ENCODE measurements at regions not wholly inside any gene's neighbourhood (a gene's known extent, or its start where the extent isn't known, plus 50 kb on each side); places are given as distances from the start of the nearest gene placed in this dataset.

- H3K27ac ChIP-seq (ENCODE audit: extremely low read length, insufficient read depth, low read length) = no peak overlapping the region
- no peak overlapping the region for H2AFZ ChIP-seq (ENCODE audit: low read length)
- 0% methylated on average over 2 of the region's 2 CpGs for WGBS (ENCODE audit: low lambda C conversion rate)
- no peaks in the 10 kb centered on the region for H3K4me1 ChIP-seq (ENCODE audit: insufficient read depth, low read length)
- no peaks in the 10 kb centered on the region for H3K9me3 ChIP-seq (ENCODE audit: low read length)
- DNase-seq (ENCODE audit: low spot score) (no peak), ATAC-seq (no peak), FAIRE-seq (no peak)
- intact Hi-C loops (cut with micrococcal nuclease; ENCODE audit: unreplicated experiment) = no loop called here
- ChIA-PET POLR2A (no interaction called here), CTCF (ENCODE audit: low intra/inter-chr PET ratio, low total read pairs) (no interaction called here)
- H3K4me2 ChIP-seq (ENCODE audit: low read depth, low read length) = no peak overlapping the region
- in situ Hi-C loops (cut with HindIII; ENCODE audit: extremely low pct_ligation_motif_present, low pct_unique_long_range_greater_than_20kb) = no loop called here
- H3K9ac ChIP-seq (ENCODE audit: insufficient read depth, low read depth, low read length) = no peak overlapping the region
- no TSS peak for BruUV-seq (replicated peaks)
- H3K79me2 ChIP-seq (ENCODE audit: insufficient read depth, low read length) = no peaks in the 10 kb centered on the region
- TF ChIP-seq SRSF9 (IDR thresholded peaks at IDR 0.05; ENCODE audit: borderline replicate concordance, insufficient read depth, low read depth, low read length, poor library complexity, severe bottlenecking) (no peak), ZNF784 (CRISPR knock-in tag; IDR thresholded peaks at IDR 0.05; ENCODE audit: borderline replicate concordance) (no peak), ZNF256 (CRISPR knock-in tag; conservative IDR thresholded peaks at IDR 0.05) (no peak), CHD2 (IDR thresholded peaks at IDR 0.05; ENCODE audit: low read depth, low read length) (no peak), SALL1 (CRISPR knock-in tag; IDR thresholded peaks at IDR 0.05) (no peak), HMGXB3 (CRISPR knock-in tag; IDR thresholded peaks at IDR 0.05; ENCODE audit: borderline replicate concordance) (no peak), IRF2 (CRISPR knock-in tag; IDR thresholded peaks at IDR 0.05) (no peak), RXRB (CRISPR knock-in tag; IDR thresholded peaks at IDR 0.05; ENCODE audit: borderline replicate concordance) (no peak), MYC (CRISPR knock-in tag; IDR thresholded peaks at IDR 0.05; ENCODE audit: borderline replicate concordance) (no peak)
- no peak overlapping the region for H3K4me3 ChIP-seq (replicated peaks in 1 of 3; ENCODE audit: insufficient read depth in 1 of 3, low read depth in 2 of 3, low read length in 3 of 3)
- H4K20me1 ChIP-seq (ENCODE audit: insufficient read depth, low read length) = no peaks in the 10 kb centered on the region
- H3K36me3 ChIP-seq (replicated peaks in 1 of 2; ENCODE audit: control insufficient read depth in 1 of 2, insufficient read depth in 2 of 2, low read length in 2 of 2) = no peaks in the 10 kb centered on the region
- H3K27me3 ChIP-seq (ENCODE audit: control insufficient read depth in 1 of 2, insufficient read depth in 2 of 2, low read length in 2 of 2) = no peaks in the 10 kb centered on the region
Observed at GRCh38 chr10:57925045-57925444, 342.6 kb downstream of the IPMK start.

Measured in HepG2 (cell line).